HG03039 (cell line): ENCODE measurements at regions not wholly inside any gene's neighbourhood (a gene's known extent, or its start where the extent isn't known, plus 50 kb on each side); places are given as distances from the start of the nearest gene placed in this dataset.

ENCODE experiments used
- ATAC-seq: cut with Tn5 transposase; IDR thresholded peaks from one replicate; pipeline ENCODE4 v1.9.1; 2021; ENCODE audit warnings: mild to moderate bottlenecking, moderate library complexity; ENCODE audit not compliant: unreplicated experiment

- no peak for ATAC-seq
Measured at GRCh38 chr2:5751873-5752482, 59.8 kb downstream of the SOX11 start.

- no peak for ATAC-seq
Measured at GRCh38 chr2:5756272-5756671, 64.1 kb downstream of the SOX11 start.

- ATAC-seq = no peak
Measured at GRCh38 chr2:5758346-5758745, 66.2 kb downstream of the SOX11 start.

- ATAC-seq = no peak
Measured at GRCh38 chr2:5759949-5760348, 67.8 kb downstream of the SOX11 start.

- ATAC-seq = no peak
Measured at GRCh38 chr2:5763531-5763930, 71.3 kb downstream of the SOX11 start.

GRCh38 chr2:5764041-5764440 lies 71.9 kb downstream of the SOX11 start:
- no peak for ATAC-seq

GRCh38 chr2:5766056-5766455 lies 73.9 kb downstream of the SOX11 start:
- no peak for ATAC-seq

- no peak for ATAC-seq
Measured at GRCh38 chr2:5766561-5766960, 74.4 kb downstream of the SOX11 start.

- no peak for ATAC-seq
Measured at GRCh38 chr2:5777131-5777535, 84.9 kb downstream of the SOX11 start.

GRCh38 chr2:5781679-5782078 lies 89.5 kb downstream of the SOX11 start:
- no peak for ATAC-seq

GRCh38 chr2:5782103-5782502 lies 89.9 kb downstream of the SOX11 start:
- no peak for ATAC-seq

GRCh38 chr2:5788447-5788846 lies 96.3 kb downstream of the SOX11 start:
- no peak for ATAC-seq

- no peak for ATAC-seq
Measured at GRCh38 chr2:5791371-5791770, 99.2 kb downstream of the SOX11 start.

- ATAC-seq = no peak
Measured at GRCh38 chr2:5794012-5794411, 101.8 kb downstream of the SOX11 start.

GRCh38 chr2:5798084-5798483 lies 105.9 kb downstream of the SOX11 start:
- ATAC-seq = no peak

GRCh38 chr2:5799348-5799747 lies 107.2 kb downstream of the SOX11 start:
- no peak for ATAC-seq

- ATAC-seq = no peak
Measured at GRCh38 chr2:5803547-5803946, 111.4 kb downstream of the SOX11 start.

- ATAC-seq = no peak
Measured at GRCh38 chr2:5818961-5819600, 126.9 kb downstream of the SOX11 start.

GRCh38 chr2:5824126-5824525 lies 131.9 kb downstream of the SOX11 start:
- no peak for ATAC-seq

- ATAC-seq = no peak
Measured at GRCh38 chr2:5825686-5826085, 133.5 kb downstream of the SOX11 start.

- no peak for ATAC-seq
Measured at GRCh38 chr2:5826979-5827655, 134.9 kb downstream of the SOX11 start.

- no peak for ATAC-seq
Measured at GRCh38 chr2:5834501-5834900, 142.3 kb downstream of the SOX11 start.
